MM.1S (cell line): ENCODE measurements at regions not wholly inside any gene's neighbourhood (a gene's known extent, or its start where the extent isn't known, plus 50 kb on each side); places are given as distances from the start of the nearest gene placed in this dataset.

Experiments used
- EZH2 ChIP-seq: fragments of 300-600 bp; sonication (generic); optimal IDR thresholded peaks from 2 replicates; pipeline ENCODE3; 2017; ENCODE audit warnings: low read depth, mild to moderate bottlenecking, antibody characterized with exemption, low read length, mixed read lengths
- EZH2phosphoT487 ChIP-seq: fragments of 300-600 bp; sonication (generic); IDR thresholded peaks from 2 replicates; pipeline ENCODE4 v1.6.1; 2018; ENCODE audit warnings: antibody characterized with exemption, low read length
- TF ChIP-seq, protein P1 (sequence below): fragments of 300-600 bp; sonication (generic); IDR thresholded peaks from 2 replicates; pipeline ENCODE4 v1.5.1; 2016; ENCODE audit warnings: antibody characterized with exemption, low read length, mixed read lengths

DNA sequence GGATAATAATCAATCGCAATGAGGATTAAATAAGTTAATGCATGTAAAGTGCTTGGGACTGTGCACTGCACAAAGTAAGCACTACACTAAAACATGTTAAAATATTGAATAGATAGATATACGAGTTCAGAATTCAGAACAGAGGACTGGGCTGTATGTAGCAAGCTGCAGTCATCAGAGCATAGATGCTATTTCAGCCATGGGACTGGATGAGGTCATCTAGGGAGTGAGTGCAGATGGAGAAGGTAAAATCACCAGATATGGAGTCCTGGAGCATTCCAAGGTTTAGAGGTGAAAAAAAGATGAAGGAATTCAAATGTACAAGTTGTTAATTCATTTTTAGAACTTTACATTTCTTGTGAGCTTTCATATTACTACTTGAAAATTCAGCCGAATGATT lies 347.5 kb upstream of the DDI1 start:
- TF ChIP-seq, protein P1, sequence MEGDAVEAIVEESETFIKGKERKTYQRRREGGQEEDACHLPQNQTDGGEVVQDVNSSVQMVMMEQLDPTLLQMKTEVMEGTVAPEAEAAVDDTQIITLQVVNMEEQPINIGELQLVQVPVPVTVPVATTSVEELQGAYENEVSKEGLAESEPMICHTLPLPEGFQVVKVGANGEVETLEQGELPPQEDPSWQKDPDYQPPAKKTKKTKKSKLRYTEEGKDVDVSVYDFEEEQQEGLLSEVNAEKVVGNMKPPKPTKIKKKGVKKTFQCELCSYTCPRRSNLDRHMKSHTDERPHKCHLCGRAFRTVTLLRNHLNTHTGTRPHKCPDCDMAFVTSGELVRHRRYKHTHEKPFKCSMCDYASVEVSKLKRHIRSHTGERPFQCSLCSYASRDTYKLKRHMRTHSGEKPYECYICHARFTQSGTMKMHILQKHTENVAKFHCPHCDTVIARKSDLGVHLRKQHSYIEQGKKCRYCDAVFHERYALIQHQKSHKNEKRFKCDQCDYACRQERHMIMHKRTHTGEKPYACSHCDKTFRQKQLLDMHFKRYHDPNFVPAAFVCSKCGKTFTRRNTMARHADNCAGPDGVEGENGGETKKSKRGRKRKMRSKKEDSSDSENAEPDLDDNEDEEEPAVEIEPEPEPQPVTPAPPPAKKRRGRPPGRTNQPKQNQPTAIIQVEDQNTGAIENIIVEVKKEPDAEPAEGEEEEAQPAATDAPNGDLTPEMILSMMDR = no peak
- TF ChIP-seq EZH2 (no peak), EZH2phosphoT487 (no peak)
